Neuronal stem cell (in vitro differentiated cells): ENCODE measurements at regions not wholly inside any gene's neighbourhood (a gene's known extent, or its start where the extent isn't known, plus 50 kb on each side); places are given as distances from the start of the nearest gene placed in this dataset.
"Not testable (repeated sequence)": the region's sequence is repeated elsewhere in the genome, so short reads cannot be mapped to it uniquely, and the experiment has no call there.

Source experiments
- DNase-seq: peaks from one replicate; pipeline ENCODE4 v3.0.0-alpha.2; 2013; ENCODE audit warnings: low spot score
- H2AFZ ChIP-seq: one replicate; pipeline ENCODE4 v1.6.1; 2013; ENCODE audit warnings: mild to moderate bottlenecking, low read length, inconsistent platforms
- H2AK5ac ChIP-seq: 2 replicates; pipeline ENCODE4 v1.6.1; 2013; ENCODE audit warnings: low read depth, mild to moderate bottlenecking, inconsistent platforms, low read length, moderate library complexity, mixed read lengths
- H2BK120ac ChIP-seq: 2 replicates; pipeline ENCODE4 v1.6.1; 2013; ENCODE audit warnings: low read depth, mild to moderate bottlenecking, inconsistent platforms, low read length, moderate library complexity, mixed read lengths
- H2BK12ac ChIP-seq: one replicate; pipeline ENCODE4 v1.6.1; 2013; ENCODE audit warnings: low read length, inconsistent platforms
- H2BK15ac ChIP-seq: 2 replicates; pipeline ENCODE4 v1.6.1; 2013; ENCODE audit warnings: mild to moderate bottlenecking, low read length, inconsistent platforms, mixed read lengths
- H2BK5ac ChIP-seq: one replicate; pipeline ENCODE4 v1.6.1; 2013; ENCODE audit warnings: inconsistent platforms, mild to moderate bottlenecking, low read length, moderate library complexity
- H3K14ac ChIP-seq: one replicate; pipeline ENCODE4 v1.6.1; 2013; ENCODE audit warnings: low read length, inconsistent platforms
- H3K18ac ChIP-seq: 2 replicates; pipeline ENCODE4 v1.6.1; 2013; ENCODE audit warnings: low read length, inconsistent platforms
- H3K23ac ChIP-seq: 2 replicates; pipeline ENCODE4 v1.6.1; 2013; ENCODE audit warnings: low read depth, mild to moderate bottlenecking, mixed read lengths, low read length, inconsistent platforms; ENCODE audit not compliant: poor library complexity
- H3K27ac ChIP-seq: replicated peaks from 3 replicates; pipeline ENCODE4 v1.5.1; 2013; ENCODE audit warnings: low read length, inconsistent platforms
- H3K27me3 ChIP-seq, 3 experiments: 2 replicates each; pipeline ENCODE4 v1.6.1; 2013; ENCODE audit warnings: low read length in 3 of 3, mild to moderate bottlenecking in 2 of 3, inconsistent platforms in 1 of 3, low read depth in 1 of 3, mixed read lengths in 1 of 3, moderate library complexity in 1 of 3; ENCODE audit not compliant: control insufficient read depth in 3 of 3, insufficient read depth in 3 of 3
- H3K36me3 ChIP-seq, 2 donors: replicated peaks in 1 of 2; 2 replicates each; pipeline ENCODE4 v1.6.1; 2013; ENCODE audit warnings: low read length in 2 of 2; ENCODE audit not compliant: control insufficient read depth in 2 of 2, insufficient read depth in 2 of 2
- H3K4ac ChIP-seq: 2 replicates; pipeline ENCODE4 v1.6.1; 2013; ENCODE audit warnings: inconsistent platforms, mild to moderate bottlenecking, low read length, moderate library complexity
- H3K4me1 ChIP-seq, 2 donors: 1 replicate in 1 of 2; 2 replicates in 1 of 2; pipeline ENCODE4 v1.6.1; 2013; ENCODE audit warnings: low read length in 2 of 2, low read depth in 1 of 2; ENCODE audit not compliant: control insufficient read depth in 2 of 2, insufficient read depth in 1 of 2
- H3K4me2 ChIP-seq: one replicate; pipeline ENCODE4 v1.6.1; 2013; ENCODE audit warnings: mild to moderate bottlenecking, low read length, inconsistent platforms; ENCODE audit not compliant: insufficient read depth, poor library complexity, severe bottlenecking
- H3K4me3 ChIP-seq, 2 donors: 2 replicates each; pipeline ENCODE4 v1.5.1; 2013; ENCODE audit warnings: low read length in 2 of 2, mild to moderate bottlenecking in 2 of 2, inconsistent platforms in 1 of 2, moderate library complexity in 1 of 2
- H3K79me1 ChIP-seq: one replicate; pipeline ENCODE4 v1.6.1; 2013; ENCODE audit warnings: low read depth, mild to moderate bottlenecking, inconsistent platforms, low read length, moderate library complexity
- H3K9ac ChIP-seq: one replicate; pipeline ENCODE4 v1.6.1; 2013; ENCODE audit warnings: mild to moderate bottlenecking, low read depth, low read length, inconsistent platforms; ENCODE audit not compliant: poor library complexity
- H3K9me3 ChIP-seq, 2 donors: replicated peaks in 1 of 2; 2 replicates each; pipeline versions ENCODE3 to v1.6.1; 2013; ENCODE audit warnings: low read length in 2 of 2, mild to moderate bottlenecking in 2 of 2, inconsistent platforms in 1 of 2, low read depth in 1 of 2, mixed read lengths in 1 of 2, moderate library complexity in 1 of 2; ENCODE audit not compliant: control insufficient read depth in 2 of 2, insufficient read depth in 1 of 2
- H4K8ac ChIP-seq: one replicate; pipeline ENCODE4 v1.6.1; 2013; ENCODE audit warnings: low read depth, mild to moderate bottlenecking, inconsistent platforms, low read length, moderate library complexity
- H4K91ac ChIP-seq: one replicate; pipeline ENCODE4 v1.6.1; 2013; ENCODE audit warnings: low read length, low read depth, mild to moderate bottlenecking, inconsistent platforms; ENCODE audit not compliant: poor library complexity
- WGBS, 2 donors: extraction: QIAGEN DNeasy Blood & Tissue Kit; methylation state at CpG; one replicate each; pipeline ENCODE4 v1.1.7; 2013; ENCODE audit warnings: missing lambda C conversion rate in 2 of 2, mixed read lengths in 1 of 2; ENCODE audit not compliant: insufficient read length in 2 of 2, insufficient replicate concordance in 1 of 2; ENCODE audit errors: extremely low coverage in 2 of 2; 5-methylcytosine and 5-hydroxymethylcytosine counted together

DNA sequence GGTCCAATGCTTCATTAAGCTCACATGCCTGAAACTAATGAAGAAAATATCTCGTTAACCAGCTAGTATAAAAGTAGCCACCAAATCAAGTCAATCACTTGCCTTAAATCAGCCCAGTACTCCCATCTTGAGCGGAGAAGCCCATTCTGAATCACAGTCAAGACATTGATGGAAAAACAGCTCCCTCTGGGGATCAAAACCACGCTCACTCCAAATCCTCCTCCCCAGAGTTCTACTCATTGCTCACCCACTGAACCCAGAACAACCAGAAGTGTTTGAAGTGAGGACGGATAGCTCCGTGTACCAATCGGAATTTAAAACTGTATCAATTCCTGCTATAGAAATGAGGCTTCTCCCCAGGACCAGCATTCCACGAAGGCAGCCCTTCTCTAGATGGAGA, 163.3 kb downstream of the UNC93B1 start:
- not testable (repeated sequence) for H3K27ac ChIP-seq, DNase-seq

DNA sequence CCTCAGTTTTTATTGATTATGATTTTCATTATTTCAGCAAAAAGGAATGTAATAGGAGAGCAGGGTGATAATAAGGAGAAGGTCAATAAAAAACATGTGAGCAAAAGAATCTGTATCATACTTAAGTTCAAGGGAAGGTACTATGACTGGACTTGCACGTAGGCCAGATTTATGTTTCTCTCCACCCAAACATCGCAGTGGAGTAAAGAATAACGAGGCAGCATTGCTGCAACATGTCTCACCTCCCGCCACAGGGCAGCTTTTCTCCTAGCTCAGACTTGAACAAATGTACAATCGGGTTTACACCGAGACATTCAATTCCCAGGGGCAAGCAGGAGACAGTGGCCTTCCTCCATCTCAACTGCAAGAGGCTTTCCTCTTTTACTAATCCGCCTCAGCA, 155.7 kb upstream of the ALDH3B2 start:
- H4K91ac ChIP-seq, H4K8ac ChIP-seq, H3K14ac ChIP-seq, H3K36me3 ChIP-seq, H2BK5ac ChIP-seq, H3K18ac ChIP-seq, H3K27ac ChIP-seq, H2BK12ac ChIP-seq, H3K4me3 ChIP-seq, H2AFZ ChIP-seq, H3K9me3 ChIP-seq, H3K23ac ChIP-seq, H3K79me1 ChIP-seq, DNase-seq, H2BK120ac ChIP-seq, H3K4ac ChIP-seq, H2BK15ac ChIP-seq, H3K4me2 ChIP-seq, H3K4me1 ChIP-seq, H3K27me3 ChIP-seq, H2AK5ac ChIP-seq, H3K9ac ChIP-seq: not testable (repeated sequence)
- WGBS, 2 donors, result no CpG with 5 or more reads among the region's 7 CpGs

More for the DNA sequence above, 163.3 kb downstream of the UNC93B1 start:
- not testable (repeated sequence) for H3K14ac ChIP-seq, H3K27me3 ChIP-seq, H2BK120ac ChIP-seq, H3K4me2 ChIP-seq, H3K4me1 ChIP-seq, H2BK5ac ChIP-seq, H3K18ac ChIP-seq, H2BK15ac ChIP-seq, H2AFZ ChIP-seq, H3K79me1 ChIP-seq, H3K36me3 ChIP-seq, H4K8ac ChIP-seq, H2AK5ac ChIP-seq, H3K23ac ChIP-seq, H4K91ac ChIP-seq, H3K4ac ChIP-seq, H2BK12ac ChIP-seq, H3K4me3 ChIP-seq, H3K9me3 ChIP-seq, H3K9ac ChIP-seq
- WGBS, 2 donors, result no CpG with 5 or more reads among the region's 7 CpGs

DNA sequence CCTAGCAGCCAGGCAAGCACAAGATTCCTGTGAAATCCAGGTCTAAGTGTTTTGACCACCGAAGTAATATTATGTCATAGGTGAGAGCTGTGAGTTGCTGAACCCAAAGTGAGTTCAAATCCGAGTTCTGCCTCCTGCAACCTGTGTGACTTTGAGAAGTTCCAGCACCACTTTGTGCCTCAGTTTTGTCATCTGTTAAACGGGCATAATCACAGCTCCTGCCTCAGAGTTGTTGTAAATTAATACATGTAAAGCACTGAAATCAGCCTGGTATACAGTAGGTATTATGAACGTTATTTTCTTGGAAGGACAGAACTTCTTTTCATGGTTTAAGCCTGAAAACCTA, 152.5 kb upstream of the ALDH3B2 start:
- not testable (repeated sequence) for H3K4me1 ChIP-seq, DNase-seq, H4K8ac ChIP-seq, H3K36me3 ChIP-seq, H4K91ac ChIP-seq, H3K23ac ChIP-seq, H3K9me3 ChIP-seq, H3K18ac ChIP-seq, H2AK5ac ChIP-seq, H3K4me3 ChIP-seq, H3K4me2 ChIP-seq, H3K27ac ChIP-seq, H2BK12ac ChIP-seq, H3K79me1 ChIP-seq, H2BK15ac ChIP-seq, H3K14ac ChIP-seq, H3K27me3 ChIP-seq, H2BK120ac ChIP-seq, H3K9ac ChIP-seq, H2BK5ac ChIP-seq, H3K4ac ChIP-seq, H2AFZ ChIP-seq
- no CpG with 5 or more reads among the region's 4 CpGs for WGBS, 2 donors

DNA sequence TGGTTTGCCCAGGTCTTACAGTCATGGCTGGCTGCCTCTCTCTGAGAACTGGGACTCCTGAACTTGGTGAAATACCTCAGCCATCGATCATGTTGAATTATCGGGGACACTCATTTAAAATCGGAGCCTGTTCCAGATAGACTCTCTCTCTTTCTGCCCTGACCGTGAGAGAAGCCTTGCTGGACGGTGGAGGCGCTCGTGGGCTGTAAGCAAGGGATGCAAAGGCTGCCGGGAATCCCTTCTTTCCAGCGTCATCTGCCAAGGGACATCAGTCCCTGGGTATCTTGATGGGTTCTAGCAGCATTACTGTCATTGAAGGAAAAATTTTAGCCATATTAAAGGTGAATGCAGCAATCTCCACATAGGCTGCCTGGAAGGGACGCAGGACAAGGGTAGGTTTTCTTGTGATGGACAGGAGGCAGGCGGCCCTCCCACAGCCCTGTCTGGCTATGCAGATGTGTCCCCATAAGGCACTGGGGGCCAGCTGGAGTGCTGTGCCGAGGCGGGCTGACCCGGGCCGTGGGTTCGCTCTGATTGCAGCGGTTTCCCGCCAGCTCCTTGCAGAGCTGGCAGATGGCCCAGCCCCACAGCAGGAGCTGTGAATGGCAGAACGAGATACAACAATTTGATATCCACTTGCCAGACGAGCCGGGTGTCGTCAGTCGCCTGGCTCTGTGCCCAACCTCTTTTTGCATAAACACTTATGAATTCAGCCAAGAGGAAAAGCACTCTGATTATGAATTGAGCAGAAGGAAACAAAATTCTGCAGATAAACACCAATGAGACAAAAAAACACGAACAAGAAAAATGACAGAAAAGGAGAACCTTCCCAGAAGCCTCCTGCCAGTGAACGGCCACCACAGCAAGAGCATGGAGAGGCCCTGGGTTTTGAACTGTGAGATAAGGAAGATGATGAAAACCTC, 151.9 kb upstream of the ALDH3B2 start:
- no CpG with 5 or more reads among the region's 25 CpGs for WGBS, 2 donors
- not testable (repeated sequence) for H3K27me3 ChIP-seq, H3K79me1 ChIP-seq, H3K9me3 ChIP-seq, H2AK5ac ChIP-seq, H3K27ac ChIP-seq, H2BK5ac ChIP-seq, H3K9ac ChIP-seq, DNase-seq, H3K36me3 ChIP-seq, H3K4ac ChIP-seq, H2BK120ac ChIP-seq, H3K23ac ChIP-seq, H4K91ac ChIP-seq, H3K4me1 ChIP-seq, H3K4me2 ChIP-seq, H2BK15ac ChIP-seq, H3K14ac ChIP-seq, H3K18ac ChIP-seq, H4K8ac ChIP-seq, H3K4me3 ChIP-seq, H2BK12ac ChIP-seq
- peak overlapping the region; percentile 17 for H2AFZ ChIP-seq
